NT2/D1 (cell line): ENCODE measurements at regions not wholly inside any gene's neighbourhood (a gene's known extent, or its start where the extent isn't known, plus 50 kb on each side); places are given as distances from the start of the nearest gene placed in this dataset.

Experiments
- SUZ12 ChIP-seq: IDR thresholded peaks from 2 replicates; pipeline ENCODE4 v1.6.1; 2011; ENCODE audit not compliant: insufficient read length, insufficient read depth; ENCODE audit errors: extremely low read depth
- YY1 ChIP-seq: IDR thresholded peaks from 2 replicates; pipeline ENCODE4 v1.6.1; 2011; ENCODE audit not compliant: insufficient read length, insufficient read depth
- ZNF274 ChIP-seq: IDR thresholded peaks from 2 replicates; pipeline ENCODE4 v1.6.1; 2011; ENCODE audit warnings: mild to moderate bottlenecking, low read depth, low read length

GRCh38 chr6:22913612-22914011 lies 344.2 kb downstream of the HDGFL1 start:
- no peak for TF ChIP-seq YY1
- no peak for TF ChIP-seq ZNF274
- TF ChIP-seq SUZ12, result no peak
